NCI-H2081 treated with DMSO at 0.1 percent for 48 hours (cell line): ENCODE measurements at regions not wholly inside any gene's neighbourhood (a gene's known extent, or its start where the extent isn't known, plus 50 kb on each side); places are given as distances from the start of the nearest gene placed in this dataset.
"Not testable (repeated sequence)": the region's sequence is repeated elsewhere in the genome, so short reads cannot be mapped to it uniquely, and the experiment has no call there.

Experiments
- DNase-seq: peaks from one replicate; lab custom pipeline; 2025; lab: John Stamatoyannopoulos, UW

DNA sequence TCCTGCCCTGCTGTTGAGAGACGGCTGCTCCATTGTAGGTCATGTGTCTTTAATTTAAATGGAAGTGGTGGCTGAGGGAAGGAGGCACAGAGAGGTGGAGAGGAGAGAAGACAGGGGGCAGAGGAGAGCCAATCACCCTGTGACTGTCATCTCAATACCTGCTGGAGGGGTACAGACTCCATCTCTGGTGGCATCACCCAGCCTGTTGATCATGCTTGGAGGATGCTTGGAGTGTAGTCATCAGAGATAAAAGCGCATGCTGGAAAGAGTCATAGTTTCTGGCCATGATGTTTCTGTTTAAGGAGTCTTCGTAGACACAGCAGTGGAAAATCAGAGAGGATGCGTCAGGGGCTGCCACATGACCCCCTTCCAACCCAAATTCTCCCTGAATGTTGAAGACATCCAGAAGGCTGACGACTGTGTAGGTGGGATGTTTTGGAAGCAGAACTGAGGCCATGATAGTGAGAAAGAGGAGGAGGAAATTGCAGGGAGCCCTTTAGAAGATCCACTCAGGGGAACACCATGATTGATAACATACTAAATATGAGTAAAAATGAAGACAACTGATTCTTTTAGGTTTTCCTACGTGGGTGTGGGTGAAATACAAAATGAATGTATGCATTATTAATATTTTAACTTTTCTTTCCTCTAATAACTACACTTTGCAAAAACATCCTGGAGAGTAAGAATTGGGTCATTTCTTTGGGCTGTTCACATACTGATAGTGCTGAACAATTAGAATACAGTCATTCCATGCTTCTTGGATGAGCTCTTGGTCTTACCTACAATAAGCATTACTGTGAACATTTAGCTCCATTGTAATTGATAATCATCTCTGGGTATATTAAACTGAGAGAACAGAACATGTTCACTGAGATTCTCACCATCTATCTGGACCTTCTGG is 210.6 kb upstream of the ATP10A start:
- DNase-seq, result no peak

DNA sequence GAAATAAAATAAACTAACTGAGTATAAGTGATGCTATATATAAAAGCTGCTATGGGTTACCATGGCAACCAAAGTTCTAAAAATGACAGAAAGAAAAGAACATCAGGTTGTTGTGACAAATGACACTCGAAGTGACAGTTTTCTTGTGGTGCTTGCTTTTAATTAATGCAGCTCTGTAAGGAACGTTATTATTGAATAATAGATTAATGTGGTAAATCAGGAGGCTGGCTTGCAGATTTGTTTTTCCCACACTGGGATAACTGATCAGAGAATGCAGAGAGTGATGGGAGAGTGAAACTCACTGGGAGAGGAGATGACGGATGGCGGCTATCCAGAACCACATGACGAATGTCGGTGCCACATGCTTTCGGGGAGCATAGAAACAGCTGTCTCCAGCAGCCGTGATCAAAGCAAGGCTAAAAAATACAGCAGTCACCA is 207.0 kb upstream of the ATP10A start:
- no peak for DNase-seq

DNA sequence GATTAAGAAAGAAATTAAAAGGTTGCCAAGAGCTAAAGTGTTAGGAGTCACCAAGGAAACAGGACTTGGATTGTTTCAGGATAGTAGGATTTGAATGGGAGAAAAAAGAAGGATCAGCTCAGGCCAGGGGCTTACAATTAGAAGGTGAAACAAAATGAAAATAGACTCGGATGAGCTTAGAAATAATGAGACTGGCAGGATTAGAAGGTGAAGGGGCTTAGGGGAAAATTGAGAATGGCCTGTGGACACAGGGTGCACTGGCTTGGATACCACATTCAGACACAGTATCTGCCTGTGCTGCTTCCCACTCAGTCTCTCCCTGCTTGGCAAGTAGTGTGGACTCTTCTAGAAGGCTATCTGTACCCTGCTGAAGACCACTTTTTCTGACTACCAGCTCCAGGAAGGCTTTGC is 206.1 kb upstream of the ATP10A start:
- DNase-seq, result no peak

DNA sequence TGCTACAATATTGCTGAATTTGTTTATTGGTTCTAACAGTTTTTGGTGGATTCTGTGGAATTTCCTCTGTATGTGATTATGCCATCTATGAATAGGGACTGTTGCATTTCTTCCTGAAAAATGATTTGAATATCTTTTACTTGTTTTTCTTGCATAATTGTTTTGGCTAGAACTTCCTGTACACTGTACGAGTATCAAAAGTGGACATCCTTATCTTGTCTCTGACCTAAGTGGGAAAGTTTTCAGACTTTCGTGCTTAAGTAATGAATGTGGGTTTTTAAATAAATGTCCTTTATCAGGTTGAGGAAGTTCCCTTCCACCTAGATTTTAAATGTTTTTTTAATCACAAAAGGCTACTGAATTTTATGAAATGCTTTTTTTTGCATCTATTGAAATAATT is 203.8 kb upstream of the ATP10A start:
- no peak for DNase-seq

DNA sequence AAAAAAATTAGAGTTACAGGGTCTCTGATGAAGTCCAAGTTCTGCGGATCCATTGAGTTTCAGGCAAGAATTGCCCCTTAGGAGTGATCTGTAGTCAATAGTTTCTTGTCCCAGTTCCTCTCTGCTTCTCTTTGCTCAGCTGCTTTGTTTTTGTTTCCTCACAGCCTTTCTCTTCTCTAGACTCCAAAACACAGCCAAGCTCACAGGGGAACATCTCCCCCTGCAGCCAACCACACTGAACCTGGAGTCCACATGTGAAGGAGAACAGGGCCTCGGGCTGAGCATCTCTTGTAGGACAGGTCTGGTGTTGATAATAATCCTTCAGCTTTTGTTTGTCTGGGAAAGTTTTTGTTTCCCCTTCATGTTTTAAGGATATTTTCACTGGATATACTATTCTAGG is 202.6 kb upstream of the ATP10A start:
- DNase-seq, result no peak

DNA sequence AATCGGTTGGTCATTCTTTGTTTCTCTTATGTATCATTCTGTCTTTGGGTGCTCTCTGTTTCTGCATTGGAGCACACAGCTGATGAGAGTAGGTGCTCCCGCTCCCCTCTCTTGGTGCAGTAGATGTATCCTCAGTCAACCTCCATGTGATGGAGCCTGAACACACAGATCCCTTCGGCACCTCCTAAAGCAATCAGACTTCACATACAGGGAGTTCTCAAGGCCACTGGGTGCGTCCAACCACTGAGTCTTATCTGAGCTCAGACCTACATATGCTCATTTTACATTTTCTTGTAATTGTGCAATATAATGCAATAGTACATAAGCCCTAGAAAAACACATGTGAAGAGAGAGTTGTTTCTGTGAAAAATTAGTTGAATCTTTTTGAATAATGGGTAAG is 198.1 kb upstream of the ATP10A start:
- DNase-seq, result no peak

DNA sequence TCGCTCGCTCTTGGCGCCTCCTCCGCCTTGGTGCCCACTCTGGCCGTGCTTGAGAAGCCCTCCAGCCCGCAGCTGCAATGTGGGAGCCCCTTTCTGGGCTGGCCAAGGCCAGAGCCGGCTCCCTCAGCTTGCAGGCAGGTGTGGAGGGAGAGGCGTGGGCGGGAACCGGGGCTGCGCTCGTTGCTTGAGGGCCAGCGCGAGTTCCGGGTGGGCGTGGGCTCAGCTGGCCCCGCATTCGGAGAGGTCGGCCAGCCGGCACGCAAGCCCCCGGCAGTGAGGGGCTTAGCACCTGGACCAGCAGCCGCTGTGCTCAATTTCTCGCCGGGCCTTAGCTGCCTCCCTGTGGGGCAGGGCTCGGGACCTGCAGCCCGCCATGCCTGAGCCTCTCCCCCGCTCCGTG is 193.6 kb upstream of the ATP10A start:
- DNase-seq, result not testable (repeated sequence)

DNA sequence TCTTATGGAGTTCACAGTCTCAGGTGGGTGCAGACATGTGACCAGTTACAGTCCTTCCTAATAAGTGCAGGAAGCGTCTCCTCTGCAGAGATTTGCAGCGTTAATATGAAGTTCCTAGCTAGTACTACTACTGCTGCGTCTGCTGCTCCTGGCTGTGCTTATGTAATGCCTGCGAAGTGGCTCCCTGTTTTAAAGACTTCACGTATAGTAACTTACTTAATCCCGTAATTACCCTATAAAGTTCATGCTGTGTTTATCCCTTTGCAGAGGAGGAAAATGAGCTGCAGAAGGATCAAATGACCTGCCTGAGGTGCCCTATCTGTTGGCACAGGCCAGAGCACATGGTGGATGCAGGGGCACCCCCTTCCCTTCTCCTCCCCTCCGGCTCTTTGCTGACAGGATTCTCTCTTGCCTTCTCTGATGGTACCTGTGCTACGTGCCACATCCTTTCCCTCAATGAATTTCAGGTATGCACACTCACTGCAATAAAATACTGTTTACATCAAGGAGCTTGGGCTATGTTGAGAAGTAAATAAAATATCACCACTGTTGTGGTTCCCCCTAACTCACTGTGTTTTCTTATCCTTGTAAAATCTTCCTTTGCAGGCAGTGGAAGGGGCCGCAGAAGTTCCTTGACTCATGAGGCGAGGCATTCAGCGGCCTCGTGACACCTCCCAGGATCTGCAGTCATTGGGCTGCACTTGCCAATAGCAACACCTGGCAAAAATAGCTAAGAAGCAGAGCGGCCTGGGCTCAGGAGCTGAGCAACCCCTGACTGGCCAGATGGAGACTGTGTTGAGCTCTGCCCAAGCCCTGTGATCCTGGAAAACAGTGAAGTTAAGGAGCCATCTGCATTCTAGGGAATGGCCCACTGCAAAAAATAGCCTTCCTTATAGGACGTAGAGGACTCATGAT is 188.9 kb upstream of the ATP10A start:
- DNase-seq, result no peak

DNA sequence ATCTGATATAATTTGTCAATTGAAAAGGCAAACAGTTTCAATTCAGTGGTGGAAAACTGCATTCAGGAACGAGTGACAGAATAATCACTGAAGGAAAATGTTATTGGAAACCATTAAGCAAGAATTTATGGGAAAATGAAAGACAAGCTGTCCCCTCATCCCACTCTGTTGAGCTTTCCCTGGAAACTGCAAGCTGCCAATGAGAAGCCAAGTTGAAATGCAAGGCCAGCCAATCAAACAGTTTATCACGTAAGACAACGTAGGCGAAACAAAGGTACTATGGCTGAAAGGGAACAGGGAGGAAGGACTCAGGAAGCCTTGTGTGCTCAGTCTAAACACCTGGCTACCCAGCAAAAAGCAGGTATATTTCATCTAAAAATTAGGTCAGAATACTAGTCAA is 187.9 kb upstream of the ATP10A start:
- no peak for DNase-seq

DNA sequence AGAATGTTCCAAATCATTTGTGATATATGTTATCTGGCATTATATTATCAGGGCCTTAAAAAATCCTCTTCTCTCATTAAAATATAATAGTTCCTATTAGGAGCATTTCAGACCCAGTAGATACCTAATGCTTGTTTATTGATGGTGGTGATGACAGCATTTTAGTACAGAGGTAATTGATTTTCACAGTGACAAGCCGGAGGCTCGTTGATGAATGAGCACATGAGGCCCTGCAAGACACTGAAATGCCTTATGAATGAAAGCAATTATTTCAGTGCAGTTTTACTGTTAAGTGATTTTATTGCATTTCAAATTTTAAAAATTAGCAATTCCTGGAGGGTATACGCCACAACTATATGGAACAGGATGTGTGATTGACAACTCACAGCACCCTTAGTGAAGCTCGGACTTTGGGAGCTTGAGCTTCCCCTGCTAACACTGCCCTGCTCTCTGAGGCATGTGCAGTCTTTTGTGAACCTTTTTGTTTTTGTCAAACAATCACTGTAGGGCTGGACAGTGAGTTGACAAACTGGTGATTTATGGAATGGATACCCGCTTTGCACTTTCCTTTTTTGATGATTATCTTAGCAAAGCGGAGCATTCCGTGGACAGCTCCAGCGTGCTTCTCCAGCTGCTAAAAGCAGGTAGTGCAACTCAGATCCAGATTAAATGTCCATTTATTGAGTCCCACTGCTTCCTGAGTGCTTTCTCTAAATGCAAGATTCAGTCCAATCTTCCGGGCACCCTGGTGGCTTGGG is 187.0 kb upstream of the ATP10A start:
- DNase-seq, result no peak

DNA sequence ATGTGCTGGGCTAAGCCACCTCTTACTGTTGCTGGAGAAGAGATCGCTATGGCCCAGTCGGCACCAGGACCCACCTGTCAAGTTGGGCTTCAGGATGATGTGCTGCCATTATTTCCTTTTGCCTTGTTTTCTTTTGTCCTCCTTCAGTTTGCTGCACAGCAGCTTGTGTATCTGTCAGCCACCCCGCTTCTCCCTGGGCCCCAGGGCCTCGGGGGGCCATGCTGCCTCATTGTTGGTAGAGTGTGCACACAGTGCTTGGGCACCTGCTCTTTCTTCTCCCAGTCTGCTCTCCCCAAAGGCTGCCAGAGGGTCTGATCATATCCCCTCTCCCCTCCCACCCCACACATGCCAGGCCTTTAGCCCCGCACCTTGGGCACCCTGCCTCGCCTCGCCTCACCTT is 185.5 kb upstream of the ATP10A start:
- DNase-seq, result no peak

DNA sequence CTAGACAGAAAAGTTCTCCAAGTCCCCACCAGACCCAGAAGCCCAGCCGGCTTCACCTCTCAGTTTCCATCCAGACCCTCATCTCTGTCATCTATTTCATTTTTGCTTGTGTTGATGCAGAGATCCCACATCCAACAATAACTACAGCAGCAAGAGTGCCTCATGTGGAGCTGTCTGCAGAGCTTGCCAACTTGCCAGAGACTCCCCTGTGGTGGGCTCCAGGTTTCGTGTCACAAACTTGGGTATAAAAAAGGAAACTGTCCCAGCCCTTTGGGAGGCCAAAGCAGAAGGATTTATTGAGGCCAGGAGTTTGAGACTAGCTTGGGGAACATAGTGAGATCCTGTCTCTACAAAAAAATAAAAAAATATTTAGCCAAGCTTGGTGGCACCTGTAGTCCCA is 182.4 kb upstream of the ATP10A start:
- DNase-seq, result no peak

DNA sequence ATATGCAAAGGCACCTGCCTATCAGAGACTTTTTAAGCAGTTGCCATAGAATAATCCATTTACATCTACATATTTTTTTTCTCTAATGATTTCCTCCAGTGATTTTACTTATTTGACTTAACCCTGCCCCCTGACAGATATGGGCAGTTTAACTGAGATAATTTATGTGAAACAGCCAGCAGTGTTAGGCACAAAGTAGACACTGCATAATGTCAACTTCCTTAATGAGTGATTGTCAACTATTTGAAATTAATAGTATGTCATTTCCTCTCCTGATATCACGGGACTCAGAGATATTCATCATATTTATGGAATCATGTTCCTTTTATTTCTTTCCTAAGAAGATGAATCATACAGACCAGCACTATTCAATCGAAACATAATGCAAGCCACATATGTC is 179.9 kb upstream of the ATP10A start:
- no peak for DNase-seq

DNA sequence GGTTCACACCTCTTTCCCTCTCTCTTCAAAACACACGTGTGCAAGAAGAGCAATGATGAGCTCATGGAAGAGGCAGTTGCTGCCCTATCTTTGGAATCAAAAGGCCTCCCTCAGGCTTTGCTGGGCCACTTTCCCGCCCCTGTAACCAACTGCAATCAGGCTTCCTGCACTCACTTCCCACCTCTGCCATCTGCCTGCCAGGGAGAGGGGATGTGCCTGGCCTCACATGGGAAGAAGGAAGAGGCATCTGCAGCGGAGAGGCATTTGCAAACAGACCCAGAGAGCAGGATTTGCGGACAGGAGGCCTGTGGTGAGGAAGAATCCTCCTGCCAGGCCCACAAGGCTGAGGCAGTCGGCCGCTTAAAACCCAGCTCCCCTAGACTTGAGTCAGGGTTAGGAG is 175.6 kb upstream of the ATP10A start:
- DNase-seq, result no peak

DNA sequence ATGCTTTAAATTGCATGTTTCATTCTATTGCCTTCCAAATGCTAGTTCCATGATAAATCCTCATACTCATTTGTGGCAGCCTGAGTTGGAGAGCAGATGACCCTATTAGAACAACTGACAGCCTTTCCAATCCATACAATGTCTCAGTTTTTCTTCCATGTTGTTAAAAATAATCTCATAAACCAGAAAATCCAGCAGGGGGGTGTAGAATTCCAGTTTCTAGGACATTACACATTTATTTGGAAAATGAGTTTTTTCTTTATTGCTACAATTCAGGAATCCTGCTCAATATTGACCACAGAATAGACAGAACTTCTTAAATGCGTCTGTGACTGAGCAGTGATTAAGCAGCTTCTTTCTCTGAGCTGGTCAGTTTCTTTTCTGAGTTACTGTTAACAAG is 174.2 kb upstream of the ATP10A start:
- no peak for DNase-seq

DNA sequence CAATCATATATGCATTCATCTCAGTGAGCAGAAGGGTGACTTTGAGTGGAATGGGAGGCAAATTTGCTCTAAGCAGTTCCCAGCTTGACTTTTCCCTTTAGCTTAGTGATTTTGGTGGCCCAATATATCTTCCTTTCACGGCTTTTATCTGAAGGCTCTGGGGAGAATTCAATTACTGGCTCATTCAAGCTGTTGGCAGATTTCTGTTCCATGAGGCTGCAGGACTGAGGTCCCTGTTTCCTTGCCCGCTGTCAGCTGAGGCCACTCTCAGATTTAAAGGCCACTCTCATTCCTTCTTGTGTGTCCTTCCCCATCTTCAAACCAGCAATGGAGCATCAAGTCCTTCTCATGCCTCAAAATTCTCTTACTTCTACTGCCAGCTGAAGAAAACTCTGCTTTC is 170.4 kb upstream of the ATP10A start:
- no peak for DNase-seq

DNA sequence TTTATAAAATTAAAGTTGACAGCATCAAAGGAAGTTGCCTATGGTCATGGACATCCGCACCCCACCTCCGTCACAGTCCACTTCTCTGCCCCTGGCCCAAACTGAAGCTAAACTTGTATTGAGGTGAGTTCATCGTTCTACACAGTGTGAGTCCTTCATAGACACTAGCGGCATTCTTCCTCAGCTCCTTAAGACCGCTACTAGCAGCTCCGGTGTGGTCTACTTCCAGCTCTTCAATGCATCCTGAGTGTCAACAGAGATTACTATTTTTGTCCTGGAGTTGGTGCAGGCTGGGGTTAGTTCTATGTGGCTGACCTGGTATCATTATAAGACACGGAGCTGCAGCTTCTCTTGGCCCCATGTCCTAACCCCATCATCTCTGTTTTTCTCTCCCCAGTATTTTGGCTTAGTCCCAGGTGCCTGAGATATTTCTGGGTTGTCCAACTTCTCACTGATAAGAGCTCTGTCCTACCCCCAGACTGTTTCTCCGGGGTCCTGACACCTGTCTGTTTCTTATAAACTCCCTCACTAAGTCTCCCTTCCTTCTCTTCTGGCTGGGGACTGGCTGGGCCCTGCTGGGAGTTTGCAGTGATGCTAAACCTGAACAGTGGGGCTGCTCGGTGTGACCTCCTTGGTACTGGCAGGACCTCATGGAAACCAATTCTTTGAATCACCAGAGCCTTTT is 169.2 kb upstream of the ATP10A start:
- no peak for DNase-seq

DNA sequence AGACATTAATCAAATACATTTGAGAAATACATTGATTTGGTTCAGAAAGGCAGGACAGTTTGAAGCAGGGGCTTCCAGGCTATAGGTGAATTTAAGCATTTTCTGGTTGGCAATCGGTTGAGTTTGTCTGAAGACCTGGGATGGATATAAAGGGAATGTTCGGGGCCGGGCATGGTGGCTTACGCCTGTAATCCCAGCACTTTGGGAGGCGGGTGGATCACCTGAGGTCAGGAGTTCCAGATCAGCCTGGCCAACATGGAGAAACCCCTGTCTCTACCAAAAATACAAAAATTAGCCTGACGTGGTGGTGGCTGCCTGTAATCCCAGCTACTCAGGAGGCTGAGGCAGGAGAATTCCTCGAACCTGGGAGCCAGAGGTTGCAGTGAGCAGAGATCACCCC is 166.5 kb upstream of the ATP10A start:
- DNase-seq, result not testable (repeated sequence)

DNA sequence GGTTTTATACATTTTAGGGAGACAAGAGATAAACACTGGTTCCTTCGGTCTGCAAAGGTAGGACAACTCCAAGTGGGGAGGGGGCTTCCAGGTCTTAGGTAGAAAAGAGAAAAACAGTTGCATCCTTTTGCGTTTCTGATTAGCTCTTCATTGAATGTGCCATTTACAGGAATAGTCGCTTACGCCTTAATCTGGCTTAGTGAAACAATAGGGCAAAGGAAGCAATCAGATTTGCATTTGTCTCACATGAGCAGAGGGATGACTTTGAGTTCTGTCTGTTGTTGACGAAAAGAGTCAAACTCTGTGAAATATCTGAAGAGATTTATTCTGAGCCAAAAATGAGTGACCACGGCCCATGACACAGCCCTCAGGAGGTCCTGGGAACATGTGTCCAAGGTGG is 166.0 kb upstream of the ATP10A start:
- DNase-seq, result no peak

DNA sequence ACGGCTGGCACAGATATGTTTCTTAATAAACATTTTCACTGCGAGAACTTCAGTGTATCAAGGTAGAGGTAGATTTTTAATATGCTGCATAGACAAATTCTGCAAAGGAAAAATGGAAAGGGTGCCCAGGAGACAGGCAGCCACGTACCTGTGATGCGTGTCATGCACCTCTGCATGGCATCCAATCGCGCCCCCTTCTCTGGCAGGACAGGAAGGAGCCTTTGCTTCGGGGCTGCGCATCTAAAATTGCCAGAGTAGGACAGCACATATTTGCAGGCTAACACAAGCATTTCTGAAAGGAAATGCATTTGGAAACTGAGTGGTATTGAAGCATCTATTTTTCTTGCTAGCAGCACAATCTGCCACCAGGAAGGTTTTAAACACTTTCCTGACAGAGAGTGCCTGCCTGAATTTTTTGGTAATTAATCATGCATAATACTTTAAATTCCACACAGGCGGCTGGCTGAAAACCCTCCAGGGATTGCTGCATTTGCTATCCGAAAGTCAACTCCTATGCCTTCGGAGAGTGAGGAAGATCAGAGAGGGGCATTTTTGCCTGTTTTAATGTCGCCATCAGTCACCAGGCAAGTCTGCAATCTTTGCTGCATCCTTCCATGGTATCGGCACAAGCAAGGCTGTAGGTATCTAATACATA is 165.1 kb upstream of the ATP10A start:
- DNase-seq, result no peak

DNA sequence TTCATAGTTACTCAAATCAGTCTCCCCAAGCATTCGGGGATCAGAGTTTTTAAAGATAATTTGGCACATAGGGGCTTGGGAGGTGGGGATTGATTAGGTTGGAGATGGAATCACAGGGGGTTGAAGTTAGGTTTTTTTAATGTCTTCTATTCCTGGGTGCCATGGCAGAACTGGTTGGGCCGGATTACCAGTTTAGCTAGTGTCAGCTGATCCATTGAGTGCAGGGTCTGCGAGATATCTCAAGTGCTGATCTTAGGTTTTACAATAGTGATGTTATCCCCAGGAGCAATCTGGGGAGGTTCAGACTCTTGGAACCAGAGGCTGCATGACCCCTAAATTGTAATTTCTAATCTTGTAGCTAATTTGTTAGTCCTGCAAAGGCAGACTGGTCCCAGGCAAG is 163.5 kb upstream of the ATP10A start:
- not testable (repeated sequence) for DNase-seq
